Activated CD8-positive, alpha-beta T cell treated with anti-CD3 and anti-CD28 coated beads for 36 hours (primary cell): ENCODE measurements at regions not wholly inside any gene's neighbourhood (a gene's known extent, or its start where the extent isn't known, plus 50 kb on each side); places are given as distances from the start of the nearest gene placed in this dataset.

Experiments
- ATAC-seq: fragments of 200-7000 bp; cut with Tn5 transposase; one replicate; pipeline ENCODE4 v1.10.0; 2021; ENCODE audit warnings: mild to moderate bottlenecking, moderate library complexity
- CTCF ChIA-PET: fragments of 350-600 bp; sonication (Branson Sonifier 250); formaldehyde crosslinking; loops from one replicate; lab custom pipeline; 2021; ENCODE audit warnings: antibody characterized with exemption; lab: Charles Lee
- POLR2A ChIA-PET: fragments of 350-600 bp; sonication (Branson Sonifier 250); formaldehyde crosslinking; loops from one replicate; lab custom pipeline; 2021; ENCODE audit warnings: antibody characterized with exemption; lab: Charles Lee
- DNase-seq: peaks from one replicate; pipeline ENCODE4 v3.0.0-alpha.2; 2020
- H3K27ac Mint-ChIP-seq: one replicate; pipeline ENCODE4 v1.8.0; 2021; ENCODE audit warnings: mild to moderate bottlenecking, mixed read lengths
- H3K27me3 Mint-ChIP-seq: one replicate; pipeline ENCODE4 v1.8.0; 2021; ENCODE audit warnings: mixed read lengths
- H3K36me3 Mint-ChIP-seq: one replicate; pipeline ENCODE4 v1.8.0; 2021; ENCODE audit warnings: low read depth, mixed read lengths
- H3K4me1 Mint-ChIP-seq: one replicate; pipeline ENCODE4 v1.8.0; 2021; ENCODE audit warnings: low read depth, mixed read lengths
- H3K4me3 Mint-ChIP-seq: one replicate; pipeline ENCODE4 v1.8.0; 2021; ENCODE audit warnings: mild to moderate bottlenecking, moderate library complexity, mixed read lengths
- H3K9me3 Mint-ChIP-seq: one replicate; pipeline ENCODE4 v1.8.0; 2021; ENCODE audit warnings: mixed read lengths
- intact Hi-C: fragments of 100-400 bp; cut with micrococcal nuclease; formaldehyde crosslinking; loops from one replicate; pipeline ENCODE4 v1.10.0; 2022
- TF ChIP-seq, protein P1 (sequence below): fragments of 200-600 bp; IDR thresholded peaks from one replicate; pipeline ENCODE4 v1.8.0; 2022; ENCODE audit warnings: antibody characterized with exemption, mild to moderate bottlenecking

DNA sequence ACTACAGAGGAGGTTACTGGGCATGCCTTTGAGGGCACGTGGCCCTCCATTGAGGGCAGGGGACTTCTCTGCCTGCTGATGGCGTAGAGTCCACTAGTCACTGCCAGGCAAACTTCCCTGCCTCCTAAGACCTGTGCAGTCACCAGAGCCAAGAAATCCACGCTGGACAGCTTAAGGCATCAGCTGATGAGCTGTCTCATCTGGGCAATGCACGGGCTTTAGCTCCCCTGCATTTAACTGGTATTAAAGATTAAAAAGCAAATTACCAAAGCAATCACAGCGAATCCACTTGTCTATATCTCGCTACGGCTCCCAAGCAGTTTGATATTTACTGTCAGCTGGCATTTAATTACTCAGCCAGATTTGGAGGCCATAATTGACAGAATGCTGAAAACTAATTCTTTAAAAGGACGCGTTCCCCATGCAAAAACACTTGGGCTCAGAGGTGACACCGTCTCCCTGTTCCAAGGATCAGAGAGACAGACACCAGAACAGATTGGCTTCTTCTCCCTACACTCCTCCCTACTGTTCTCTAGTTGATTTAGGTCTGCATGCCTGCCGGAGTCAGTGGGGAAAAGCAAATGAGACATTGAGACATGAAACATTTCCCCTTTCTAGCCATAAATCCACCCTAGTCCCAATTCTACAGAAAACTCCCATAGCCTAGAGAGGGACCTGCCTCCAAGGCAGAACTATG lies 68.5 kb downstream of the SPATA19 start:
- no peak for ATAC-seq
- CTCF ChIA-PET, result no interaction called here
- Mint-ChIP-seq H3K4me3 (no peak overlapping the region), H3K4me1 (no peaks in the 10 kb centered on the region), H3K36me3 (no peaks in the 10 kb centered on the region), H3K27ac (no peak overlapping the region), H3K27me3 (peaks cover 4% of the 10 kb centered on the region), H3K9me3 (peaks cover 3% of the 10 kb centered on the region)
- POLR2A ChIA-PET, result no interaction called here
- DNase-seq, result no peak
- intact Hi-C loops, result no loop called here
- TF ChIP-seq, protein P1, sequence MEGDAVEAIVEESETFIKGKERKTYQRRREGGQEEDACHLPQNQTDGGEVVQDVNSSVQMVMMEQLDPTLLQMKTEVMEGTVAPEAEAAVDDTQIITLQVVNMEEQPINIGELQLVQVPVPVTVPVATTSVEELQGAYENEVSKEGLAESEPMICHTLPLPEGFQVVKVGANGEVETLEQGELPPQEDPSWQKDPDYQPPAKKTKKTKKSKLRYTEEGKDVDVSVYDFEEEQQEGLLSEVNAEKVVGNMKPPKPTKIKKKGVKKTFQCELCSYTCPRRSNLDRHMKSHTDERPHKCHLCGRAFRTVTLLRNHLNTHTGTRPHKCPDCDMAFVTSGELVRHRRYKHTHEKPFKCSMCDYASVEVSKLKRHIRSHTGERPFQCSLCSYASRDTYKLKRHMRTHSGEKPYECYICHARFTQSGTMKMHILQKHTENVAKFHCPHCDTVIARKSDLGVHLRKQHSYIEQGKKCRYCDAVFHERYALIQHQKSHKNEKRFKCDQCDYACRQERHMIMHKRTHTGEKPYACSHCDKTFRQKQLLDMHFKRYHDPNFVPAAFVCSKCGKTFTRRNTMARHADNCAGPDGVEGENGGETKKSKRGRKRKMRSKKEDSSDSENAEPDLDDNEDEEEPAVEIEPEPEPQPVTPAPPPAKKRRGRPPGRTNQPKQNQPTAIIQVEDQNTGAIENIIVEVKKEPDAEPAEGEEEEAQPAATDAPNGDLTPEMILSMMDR, result no peak

DNA sequence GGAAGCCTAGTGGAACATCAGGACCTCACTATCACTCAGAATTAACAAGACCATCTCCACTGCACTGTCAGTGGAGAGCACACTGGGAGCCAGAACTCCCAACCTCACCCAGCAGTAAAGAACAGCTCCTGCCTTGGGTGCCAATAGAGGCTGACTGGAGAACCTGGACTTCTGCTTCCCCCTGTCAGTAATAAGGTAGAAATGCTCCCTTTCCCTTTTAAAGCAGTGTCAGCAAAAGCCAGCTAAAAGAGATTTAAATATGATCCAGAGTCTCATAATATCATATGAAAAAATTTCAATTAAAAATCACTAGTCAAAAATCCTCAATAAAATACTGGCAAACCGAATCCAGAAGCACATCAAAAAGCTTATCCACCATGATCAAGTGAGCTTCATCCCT lies 82.8 kb downstream of the SPATA19 start:
- intact Hi-C loops, result no loop called here
- CTCF ChIA-PET, result no interaction called here
- peaks cover 6% of the 10 kb centered on the region for H3K27me3 Mint-ChIP-seq
- POLR2A ChIA-PET, result no interaction called here
- no peak for DNase-seq
- no peak for ATAC-seq
- H3K4me1 Mint-ChIP-seq, result no peaks in the 10 kb centered on the region
- TF ChIP-seq, protein P1, result no peak
- no peak overlapping the region for H3K4me3 Mint-ChIP-seq
- peaks cover 8% of the 10 kb centered on the region for H3K9me3 Mint-ChIP-seq
- no peaks in the 10 kb centered on the region for H3K36me3 Mint-ChIP-seq
- H3K27ac Mint-ChIP-seq, result no peak overlapping the region

DNA sequence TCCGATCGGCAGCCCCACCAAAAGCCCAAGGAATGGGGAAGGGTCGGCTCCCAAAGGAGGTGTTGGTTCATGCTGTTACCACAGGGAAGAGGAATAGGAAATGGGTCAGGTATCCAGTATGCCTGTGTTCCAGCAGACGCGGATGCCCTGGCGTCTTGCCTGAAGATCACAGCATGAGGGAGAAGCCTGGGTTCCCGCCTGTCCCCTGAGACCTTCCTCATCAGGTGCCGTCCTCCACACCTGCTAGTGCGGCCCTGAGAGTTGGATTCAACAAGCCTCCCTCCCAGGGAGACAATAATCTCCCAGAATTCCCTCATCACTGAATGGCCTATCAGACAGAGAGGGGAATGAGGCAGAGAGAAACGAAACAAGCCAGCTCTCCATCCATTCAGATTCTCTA lies 92.2 kb downstream of the SPATA19 start:
- POLR2A ChIA-PET, result no interaction called here
- intact Hi-C loops, result no loop called here
- no peaks in the 10 kb centered on the region for H3K36me3 Mint-ChIP-seq
- no peaks in the 10 kb centered on the region for H3K4me1 Mint-ChIP-seq
- ATAC-seq (no peak), DNase-seq (no peak)
- no peak overlapping the region for H3K27ac Mint-ChIP-seq
- peaks cover 6% of the 10 kb centered on the region for H3K27me3 Mint-ChIP-seq
- CTCF ChIA-PET, result no interaction called here
- no peak overlapping the region for H3K4me3 Mint-ChIP-seq
- TF ChIP-seq, protein P1, result no peak
- H3K9me3 Mint-ChIP-seq, result peaks cover 5% of the 10 kb centered on the region

DNA sequence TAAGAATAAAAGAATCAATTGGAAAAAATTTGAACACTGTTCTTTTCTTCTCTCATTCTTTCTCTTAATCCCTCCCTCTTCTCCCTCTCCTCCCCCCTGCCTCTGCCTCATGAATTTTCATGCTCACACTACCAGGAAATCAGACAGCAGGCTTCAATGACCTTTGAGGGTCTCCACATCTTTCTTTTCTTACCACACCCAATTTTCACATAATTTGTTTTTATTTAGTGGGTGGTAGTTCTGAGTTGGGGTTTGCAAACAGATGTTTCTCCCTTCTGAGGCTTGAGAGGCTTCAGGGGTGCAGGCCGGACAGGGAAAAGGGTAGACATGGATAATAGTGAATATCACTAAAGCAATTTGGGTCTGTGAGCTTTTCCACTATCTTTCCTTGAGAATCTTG lies 95.5 kb downstream of the SPATA19 start:
- no peak for DNase-seq
- CTCF ChIA-PET, result no interaction called here
- H3K4me1 Mint-ChIP-seq, result no peaks in the 10 kb centered on the region
- TF ChIP-seq, protein P1, result no peak
- no peak for ATAC-seq
- no peak overlapping the region for H3K4me3 Mint-ChIP-seq
- intact Hi-C loops, result no loop called here
- peaks cover 6% of the 10 kb centered on the region for H3K27me3 Mint-ChIP-seq
- no peak overlapping the region for H3K27ac Mint-ChIP-seq
- POLR2A ChIA-PET, result no interaction called here
- no peaks in the 10 kb centered on the region for H3K36me3 Mint-ChIP-seq
- no peaks in the 10 kb centered on the region for H3K9me3 Mint-ChIP-seq

DNA sequence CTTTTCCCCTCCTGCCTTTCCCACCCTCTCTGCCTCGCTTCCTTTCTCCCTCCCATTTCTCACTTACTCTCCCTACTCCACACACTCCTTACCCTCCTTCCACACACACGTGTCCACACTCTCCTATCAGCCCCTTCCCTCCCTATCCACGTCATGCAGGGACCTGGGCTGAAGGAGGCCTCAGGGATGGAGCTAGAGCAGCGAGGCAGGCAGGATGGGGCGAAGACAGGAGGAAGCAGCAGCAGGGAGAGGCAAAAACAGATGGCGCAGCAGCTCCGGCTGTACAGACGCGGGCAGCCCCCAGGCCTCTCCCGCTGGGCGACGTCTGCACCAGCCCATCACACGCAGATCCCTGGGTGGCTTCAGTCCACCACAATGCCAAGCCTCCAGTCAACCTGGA lies 97.9 kb downstream of the SPATA19 start:
- Mint-ChIP-seq H3K4me3 (no peak overlapping the region), H3K27me3 (peaks cover 6% of the 10 kb centered on the region), H3K9me3 (no peaks in the 10 kb centered on the region), H3K36me3 (no peaks in the 10 kb centered on the region), H3K27ac (no peak overlapping the region), H3K4me1 (no peaks in the 10 kb centered on the region)
- TF ChIP-seq, protein P1, result no peak
- DNase-seq, result no peak
- intact Hi-C loops, result no loop called here
- POLR2A ChIA-PET, result no interaction called here
- no peak for ATAC-seq
- CTCF ChIA-PET, result no interaction called here
